GM18507 (cell line): ENCODE measurements at regions not wholly inside any gene's neighbourhood (a gene's known extent, or its start where the extent isn't known, plus 50 kb on each side); places are given as distances from the start of the nearest gene placed in this dataset.

ENCODE experiments used
- DNase-seq: peaks from one replicate; pipeline ENCODE4 v3.0.0; 2011; ENCODE audit warnings: low read depth; ENCODE audit not compliant: insufficient read length; ENCODE audit errors: extremely low spot score
- FAIRE-seq: peaks from 2 replicates; lab custom pipeline; 2011; peaks lifted over from hg19 to GRCh38; lab: Jason Lieb, UNC

DNA sequence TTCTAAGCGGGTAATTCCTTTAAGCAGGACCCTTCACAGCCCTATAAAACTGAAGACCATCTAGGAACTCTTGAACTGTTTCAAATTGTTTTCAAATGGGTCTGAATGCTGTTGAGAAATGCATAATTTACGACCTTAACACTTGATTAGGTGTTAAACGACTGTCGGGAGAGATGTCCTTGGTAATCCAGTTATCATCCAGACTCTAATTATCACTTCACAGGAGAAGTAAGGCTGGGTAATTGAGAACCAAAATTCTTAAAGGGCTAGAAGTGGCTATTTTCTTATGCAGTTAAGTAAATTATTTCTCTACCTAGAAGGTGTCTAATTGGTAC lies 276.7 kb upstream of the TBC1D5 start:
- DNase-seq (no peak), FAIRE-seq (no peak)

DNA sequence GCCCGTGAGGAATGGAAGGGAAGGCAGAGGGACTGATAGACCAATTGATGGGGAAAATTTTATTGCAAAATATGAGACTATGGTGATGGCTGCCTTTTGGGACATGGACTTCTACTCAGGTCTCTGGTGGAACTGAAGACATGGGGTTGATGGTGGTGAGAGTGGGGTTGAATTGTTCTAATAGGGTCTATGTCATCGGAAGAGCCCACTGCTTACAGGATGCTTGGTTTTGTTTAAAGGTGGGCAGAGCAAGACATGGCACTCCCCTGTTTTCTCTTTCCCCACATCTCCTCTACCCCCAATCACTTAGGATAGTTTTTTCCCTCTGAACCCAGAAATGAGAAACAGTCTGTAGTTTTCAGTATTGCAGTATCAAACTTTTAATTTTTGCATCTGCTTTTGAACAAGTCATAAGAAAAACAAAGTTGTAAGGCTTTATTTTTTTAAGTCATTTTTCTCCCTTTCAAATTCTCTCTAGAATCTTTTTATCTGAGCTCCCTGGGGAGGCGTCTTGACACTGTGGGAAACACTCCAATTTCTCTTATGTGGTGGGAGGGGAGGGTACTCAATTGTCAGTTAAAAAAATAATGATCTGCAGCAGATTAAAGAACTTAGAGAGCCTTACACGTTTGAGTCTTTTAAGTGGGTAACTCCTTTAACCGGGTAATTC lies 276.2 kb upstream of the TBC1D5 start:
- DNase-seq (no peak), FAIRE-seq (no peak)

DNA sequence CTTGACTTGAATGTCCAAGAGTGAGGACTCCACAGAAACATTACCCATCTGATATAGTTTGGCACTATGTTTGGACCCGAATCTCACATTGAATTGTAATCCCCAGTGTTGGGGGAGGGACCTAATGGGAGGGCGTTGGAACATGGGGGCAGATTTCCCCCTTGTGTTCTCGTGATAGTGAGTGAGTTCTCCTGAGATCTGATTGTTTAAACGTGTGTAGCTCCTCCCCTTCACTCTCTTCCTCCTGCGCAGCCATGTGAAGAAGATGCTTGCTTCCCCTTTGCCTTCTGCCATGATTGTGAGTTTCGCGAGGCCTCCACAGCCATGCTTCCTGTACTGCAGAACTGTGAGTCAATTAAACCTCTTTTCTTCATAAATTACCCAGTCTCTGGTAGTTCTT lies 273.9 kb upstream of the TBC1D5 start:
- FAIRE-seq (no peak), DNase-seq (no peak)

DNA sequence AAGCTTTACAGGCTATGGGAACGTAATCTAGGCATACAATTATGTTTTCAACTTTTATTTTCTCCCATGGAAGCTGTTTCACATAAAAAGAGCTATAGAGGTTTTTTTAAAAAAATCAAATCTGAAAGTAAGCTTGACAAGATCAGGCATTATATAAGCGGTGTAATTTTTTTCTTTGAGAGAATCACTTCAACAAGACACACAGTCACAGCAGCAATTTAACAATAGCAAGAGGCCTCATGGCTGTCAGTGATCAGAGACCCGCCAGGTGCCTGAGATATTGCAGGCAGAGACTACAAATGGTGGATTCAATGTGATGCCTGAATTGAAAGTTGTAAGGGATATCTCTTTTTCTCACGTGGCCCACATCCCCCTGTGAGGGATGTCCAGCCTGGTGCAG lies 270.5 kb upstream of the TBC1D5 start:
- FAIRE-seq (no peak), DNase-seq (no peak)

DNA sequence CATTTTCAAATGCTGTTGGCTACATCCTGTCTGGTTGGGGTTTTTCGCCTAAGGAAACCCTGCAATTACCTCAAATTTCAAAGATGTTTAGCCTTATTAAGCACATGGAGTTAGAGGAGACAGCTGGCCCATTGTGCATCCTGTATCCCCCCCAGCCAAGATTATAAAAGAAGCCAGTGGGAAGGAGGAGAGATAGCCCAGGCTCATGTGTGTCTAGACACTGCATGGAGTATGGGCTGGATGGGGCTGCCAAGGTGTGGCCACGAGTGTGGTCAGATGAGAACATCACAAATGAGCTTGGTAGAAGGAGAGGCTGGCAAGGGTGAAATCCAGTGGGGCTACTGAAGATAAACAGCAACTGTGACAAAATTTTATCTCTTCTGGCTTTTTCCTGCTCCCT lies 270.0 kb upstream of the TBC1D5 start:
- FAIRE-seq (no peak), DNase-seq (no peak)

DNA sequence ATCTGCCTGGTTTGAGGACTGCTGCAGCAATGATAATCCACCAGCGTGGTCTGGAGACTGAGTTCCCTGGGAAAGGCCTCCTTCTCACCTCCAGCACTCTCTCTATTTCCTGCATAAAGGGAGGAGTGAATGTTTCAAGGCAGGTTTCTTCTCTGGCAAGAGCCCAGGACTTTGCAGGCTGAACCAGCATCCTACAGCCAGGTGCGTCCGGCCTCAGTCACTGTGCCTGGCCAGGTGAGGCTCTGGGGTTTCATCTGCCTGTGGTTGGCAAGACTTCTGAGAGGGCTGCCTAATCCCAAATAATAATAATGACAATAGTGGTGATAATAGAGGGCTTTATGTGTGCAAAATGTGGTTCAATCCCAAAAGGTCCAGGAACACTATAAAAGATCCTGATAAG lies 269.0 kb upstream of the TBC1D5 start:
- FAIRE-seq (no peak), DNase-seq (no peak)

DNA sequence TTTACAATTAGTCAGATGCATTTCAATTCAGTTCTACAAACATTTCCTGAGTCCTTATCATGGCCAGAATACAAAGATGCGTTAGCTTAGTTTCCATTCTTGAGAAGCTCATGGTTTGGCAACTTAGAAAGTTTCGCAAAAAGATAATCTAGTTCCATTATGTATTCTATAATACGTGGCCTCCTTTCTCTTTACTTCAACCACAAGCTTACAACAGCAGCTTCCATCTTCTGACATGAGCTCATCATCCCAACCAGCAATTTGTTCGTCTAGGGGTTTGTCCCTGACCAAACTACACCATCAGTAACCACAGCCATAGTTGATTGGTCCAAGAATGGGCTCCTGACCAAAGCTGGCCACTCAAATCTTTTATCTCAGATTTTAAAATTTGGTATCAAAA lies 267.6 kb upstream of the TBC1D5 start:
- no peak for FAIRE-seq
- no peak for DNase-seq

DNA sequence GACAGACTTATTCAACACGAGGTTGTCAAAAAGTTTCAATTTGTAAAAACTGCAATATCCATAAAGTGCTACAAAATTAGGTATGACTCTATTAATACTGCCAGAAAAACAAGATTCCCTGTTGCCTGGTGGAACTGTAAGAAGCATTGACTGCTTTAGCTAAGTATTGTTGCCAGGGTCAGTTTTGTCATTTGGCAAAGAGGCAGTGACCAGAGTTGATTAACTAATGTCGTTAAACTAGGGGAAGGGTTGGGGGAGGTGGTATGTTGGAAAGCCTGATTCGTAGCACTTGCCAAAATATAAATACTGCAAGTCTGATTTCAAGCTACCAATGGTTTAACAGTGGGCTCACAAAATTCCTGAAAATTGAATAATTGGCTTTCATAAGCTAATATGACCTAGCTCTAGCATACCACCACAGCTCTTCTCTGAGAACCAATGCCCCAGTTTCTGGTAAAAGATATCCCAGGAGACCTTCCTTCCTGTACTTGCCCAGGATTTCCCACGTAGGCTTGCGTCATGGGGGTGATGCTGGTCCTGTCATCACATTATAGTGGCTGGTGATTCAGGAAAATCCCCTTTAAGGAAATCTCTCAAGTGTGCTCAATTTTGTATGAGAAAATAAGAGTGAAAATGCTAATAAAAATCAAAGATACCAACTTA lies 266.4 kb upstream of the TBC1D5 start:
- FAIRE-seq (no peak), DNase-seq (no peak)

DNA sequence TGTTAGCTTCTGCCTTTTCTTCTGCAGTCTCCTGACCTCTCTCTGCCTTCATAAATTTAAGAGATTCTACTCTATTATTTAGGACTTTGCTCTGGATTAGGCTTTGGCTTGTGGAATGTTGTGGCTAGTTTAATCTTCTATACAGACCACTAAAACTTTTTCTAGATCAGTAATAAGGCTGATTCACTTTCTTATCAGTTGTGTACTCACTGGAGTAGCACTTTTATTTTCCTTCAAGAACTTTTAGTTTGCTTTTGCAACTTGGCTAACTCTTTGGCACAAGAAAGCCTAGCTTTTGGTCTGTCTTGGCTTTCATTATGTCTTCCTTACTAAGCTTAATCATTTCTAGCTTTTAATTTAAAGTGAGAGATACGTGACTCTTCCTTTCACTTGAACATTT lies 265.5 kb upstream of the TBC1D5 start:
- FAIRE-seq (no peak), DNase-seq (no peak)

DNA sequence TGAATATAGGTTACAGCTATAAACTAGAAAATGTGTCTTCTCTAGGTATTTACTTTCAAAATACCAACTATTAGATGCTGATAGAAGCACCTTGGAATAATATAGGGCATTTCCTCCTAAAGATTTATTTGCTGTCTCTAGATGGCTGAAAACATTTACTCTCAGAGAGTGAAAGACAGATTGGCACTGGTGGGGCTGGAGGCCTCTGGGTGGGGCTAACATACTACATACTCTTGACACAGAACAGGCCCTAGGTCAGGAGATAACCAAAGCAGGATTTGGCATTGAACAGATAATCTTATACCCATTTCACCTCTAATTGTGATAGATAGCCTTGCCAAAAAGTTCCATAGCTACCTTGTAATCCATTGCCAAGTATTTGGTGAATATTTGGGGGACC lies 253.3 kb upstream of the TBC1D5 start:
- FAIRE-seq (no peak), DNase-seq (no peak)

DNA sequence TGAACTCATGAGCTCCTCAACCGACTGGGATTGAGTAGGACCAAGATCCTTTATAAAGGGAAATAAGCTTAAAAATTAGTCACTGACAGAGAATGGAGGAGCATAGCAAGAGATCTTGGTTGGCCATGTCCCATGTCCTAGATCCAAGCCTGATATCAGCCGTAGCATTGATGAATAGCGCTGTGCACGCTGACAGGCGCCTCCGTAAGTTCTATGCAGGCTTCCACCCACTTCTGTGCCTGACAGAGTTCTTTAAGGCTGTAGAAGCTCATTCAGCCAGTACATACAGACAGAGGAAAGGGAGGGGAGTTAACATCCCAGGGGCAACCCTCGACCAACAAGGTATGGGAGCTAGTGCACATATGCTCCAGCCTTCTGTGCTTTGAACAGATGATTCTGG lies 251.7 kb upstream of the TBC1D5 start:
- no peak for FAIRE-seq
- DNase-seq: no peak

DNA sequence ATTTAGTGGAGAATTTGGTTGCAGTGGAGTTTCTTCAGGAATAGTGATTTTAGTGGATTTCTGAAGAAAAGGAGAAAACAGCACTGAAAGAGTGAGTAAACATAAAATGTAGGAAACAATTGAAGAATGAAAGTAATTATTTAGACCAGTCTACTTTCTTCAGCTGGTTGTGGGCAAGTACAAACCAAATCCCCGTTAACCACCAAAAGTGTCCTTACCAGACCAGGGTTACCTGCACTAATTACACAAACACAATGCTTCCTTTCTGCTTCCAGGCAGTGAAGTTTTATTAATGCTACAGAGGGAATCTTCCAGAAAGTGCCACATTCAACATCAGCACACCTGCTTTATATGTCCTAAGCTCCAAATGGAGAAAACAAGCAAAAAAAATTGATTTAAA lies 248.0 kb upstream of the TBC1D5 start:
- no peak for FAIRE-seq
- DNase-seq: no peak

DNA sequence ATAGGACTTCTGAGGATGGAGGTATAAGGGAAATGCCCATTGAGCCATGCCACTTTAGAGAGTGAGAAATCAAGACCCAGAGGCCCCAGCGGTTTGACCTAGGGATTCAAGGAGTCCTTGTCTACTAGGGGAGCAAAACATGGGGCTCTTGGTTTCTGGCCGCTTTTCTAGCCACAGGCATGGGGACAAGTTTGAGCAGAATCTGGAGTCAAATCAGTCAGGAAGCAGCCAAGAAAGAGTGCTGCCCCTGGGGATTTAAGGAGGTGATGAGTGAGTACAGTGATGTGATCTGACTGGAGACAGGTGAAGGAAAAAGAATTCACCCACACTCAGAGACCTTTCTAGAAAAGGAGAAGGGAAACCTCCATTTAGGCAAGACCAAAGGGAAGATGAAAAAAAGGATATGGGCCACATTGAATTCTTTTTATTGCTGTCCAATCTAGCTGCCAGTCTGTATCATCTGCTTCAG lies 244.0 kb upstream of the TBC1D5 start:
- FAIRE-seq (no peak), DNase-seq (no peak)

DNA sequence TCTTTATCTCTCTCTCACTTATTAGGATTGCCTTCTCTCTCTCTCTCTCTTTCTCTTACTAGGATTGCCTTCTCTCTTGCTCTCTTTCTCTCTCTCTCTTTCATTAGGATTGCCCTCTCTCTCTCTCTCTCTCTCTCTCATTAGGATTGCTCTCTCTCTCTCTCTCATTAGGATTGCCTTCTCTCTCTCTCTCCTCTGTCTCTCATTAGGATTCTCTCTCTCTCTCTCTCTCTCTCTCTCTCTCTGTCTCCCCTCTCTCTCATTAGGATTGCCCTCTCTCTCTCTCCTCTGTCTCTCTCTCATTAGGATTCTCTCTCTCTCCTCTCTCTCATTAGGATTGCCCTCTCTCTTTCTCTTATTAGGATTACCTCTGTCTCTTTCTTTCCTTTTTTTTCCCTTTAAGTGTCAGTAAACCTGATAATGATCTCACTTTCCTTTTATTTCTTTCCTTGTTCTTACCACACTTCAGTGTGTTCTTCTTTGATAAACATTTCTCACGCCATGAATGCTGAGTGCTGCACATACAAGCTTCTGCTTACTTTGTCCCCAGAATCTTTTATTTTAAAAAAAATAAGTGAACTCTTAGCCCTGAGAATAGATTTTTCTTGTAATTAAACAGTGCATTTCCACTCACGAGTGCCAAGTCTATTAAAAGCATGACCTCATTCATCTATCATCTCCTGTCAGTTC lies 243.4 kb upstream of the TBC1D5 start:
- no peak for FAIRE-seq

DNA sequence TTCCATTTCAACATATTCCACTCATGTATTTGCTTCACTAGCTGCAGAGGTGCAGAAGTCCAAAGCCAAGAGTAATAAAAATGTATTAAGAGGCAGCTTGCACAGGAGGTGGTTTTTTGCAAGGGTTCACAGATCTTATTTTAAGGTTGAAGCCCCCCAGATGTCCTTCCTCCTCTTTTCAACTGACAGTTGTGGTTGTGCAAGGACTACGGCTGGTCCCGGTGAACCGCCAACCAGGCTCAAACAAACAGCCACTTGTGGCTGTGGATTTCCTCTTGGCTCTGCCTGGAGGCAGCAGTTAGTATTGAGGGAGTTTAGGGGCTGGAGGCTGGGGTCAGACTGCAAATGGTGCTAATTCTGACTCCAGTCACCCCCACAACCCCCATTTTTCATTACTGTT lies 240.7 kb upstream of the TBC1D5 start:
- FAIRE-seq: no peak
- no peak for DNase-seq

More for the DNA sequence above, 243.4 kb upstream of the TBC1D5 start:
- no peak for DNase-seq

DNA sequence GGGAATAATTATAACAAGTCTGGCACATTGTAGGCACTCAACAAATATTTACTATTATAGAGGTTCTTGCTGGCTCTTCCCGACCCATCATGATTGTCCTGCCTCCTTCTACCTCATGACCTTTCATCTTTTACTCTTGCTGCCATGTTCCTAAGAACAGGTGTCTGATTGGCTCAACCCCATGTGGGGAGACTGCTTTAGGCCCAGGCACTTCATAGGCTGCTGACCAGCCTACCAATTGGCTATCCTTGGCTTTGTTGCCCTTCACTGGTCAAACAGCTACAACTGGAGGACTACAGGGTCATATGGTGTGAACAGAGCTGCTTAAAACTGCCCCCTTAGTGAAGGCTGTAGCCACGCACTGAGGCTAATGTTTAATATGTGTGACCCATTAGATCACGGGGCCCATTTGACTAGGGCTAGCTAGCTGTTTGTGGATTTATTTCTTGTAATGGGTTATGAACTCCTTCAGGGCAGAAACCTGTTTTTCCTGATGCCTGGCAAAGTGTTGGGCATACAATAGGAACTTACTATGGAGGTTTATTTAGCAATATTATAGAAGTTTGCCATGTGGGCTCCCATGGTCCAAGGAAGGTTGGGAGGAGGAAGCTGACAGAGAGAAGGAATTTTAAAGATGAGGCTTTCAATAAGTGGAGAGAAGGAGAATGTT lies 239.9 kb upstream of the TBC1D5 start:
- no peak for DNase-seq
- no peak for FAIRE-seq

DNA sequence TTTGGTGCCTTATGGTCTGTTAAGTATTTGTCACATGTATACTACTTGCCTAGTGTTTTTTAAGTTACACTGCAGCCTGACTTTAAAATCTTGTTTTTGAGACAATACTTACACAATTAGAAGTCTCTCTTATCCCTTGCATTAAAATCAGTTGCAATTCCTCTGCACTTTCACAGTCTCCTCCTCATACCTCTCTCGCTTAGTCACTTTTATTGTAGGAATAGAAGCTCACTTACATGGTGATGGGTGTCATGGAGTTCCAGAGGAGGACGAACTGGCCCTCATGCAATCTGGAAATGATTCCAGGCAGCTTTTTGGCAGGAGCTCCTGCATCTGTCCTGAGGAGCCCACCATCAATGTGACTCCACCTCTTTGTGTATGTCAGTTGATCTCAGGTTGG lies 238.4 kb upstream of the TBC1D5 start:
- FAIRE-seq (no peak), DNase-seq (no peak)

DNA sequence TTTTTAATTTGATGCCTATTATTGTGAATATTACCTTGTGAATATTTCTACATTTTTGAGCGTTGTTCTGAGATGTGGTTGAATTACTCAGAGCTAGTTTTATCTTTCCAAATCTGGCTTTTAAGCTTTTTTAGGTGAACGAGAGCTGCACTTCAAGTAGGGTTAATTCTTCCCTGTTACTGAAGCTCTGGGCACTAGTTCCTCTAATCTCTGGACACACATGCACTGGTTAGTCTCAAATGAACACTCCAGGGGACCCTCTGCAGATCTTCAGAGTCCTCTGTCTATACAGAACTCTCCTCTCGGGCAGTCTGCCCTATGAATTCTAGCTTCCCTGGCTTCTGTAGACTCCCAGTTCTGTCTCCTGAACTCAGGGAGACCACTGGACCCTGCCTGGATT lies 237.5 kb upstream of the TBC1D5 start:
- DNase-seq (no peak), FAIRE-seq (no peak)

DNA sequence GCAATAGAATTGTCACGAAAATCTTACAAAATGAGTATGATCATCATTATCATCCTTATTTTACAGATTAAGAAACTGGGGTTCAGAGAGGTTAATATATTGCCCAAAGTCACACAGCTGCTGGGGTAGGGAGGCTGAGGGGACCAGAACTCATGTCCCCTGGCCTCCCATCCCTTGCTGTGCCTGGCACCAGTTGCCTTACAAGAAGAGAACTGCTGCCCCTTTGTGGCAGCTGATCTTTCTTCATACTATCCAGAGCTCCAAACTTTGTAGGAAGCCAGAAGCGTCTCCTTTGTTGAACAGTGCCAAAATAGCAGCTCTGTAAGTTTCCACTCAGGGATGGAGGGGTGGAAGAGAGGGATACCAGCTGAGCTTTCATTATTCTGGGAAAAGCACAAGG lies 236.8 kb upstream of the TBC1D5 start:
- DNase-seq (no peak), FAIRE-seq (no peak)

DNA sequence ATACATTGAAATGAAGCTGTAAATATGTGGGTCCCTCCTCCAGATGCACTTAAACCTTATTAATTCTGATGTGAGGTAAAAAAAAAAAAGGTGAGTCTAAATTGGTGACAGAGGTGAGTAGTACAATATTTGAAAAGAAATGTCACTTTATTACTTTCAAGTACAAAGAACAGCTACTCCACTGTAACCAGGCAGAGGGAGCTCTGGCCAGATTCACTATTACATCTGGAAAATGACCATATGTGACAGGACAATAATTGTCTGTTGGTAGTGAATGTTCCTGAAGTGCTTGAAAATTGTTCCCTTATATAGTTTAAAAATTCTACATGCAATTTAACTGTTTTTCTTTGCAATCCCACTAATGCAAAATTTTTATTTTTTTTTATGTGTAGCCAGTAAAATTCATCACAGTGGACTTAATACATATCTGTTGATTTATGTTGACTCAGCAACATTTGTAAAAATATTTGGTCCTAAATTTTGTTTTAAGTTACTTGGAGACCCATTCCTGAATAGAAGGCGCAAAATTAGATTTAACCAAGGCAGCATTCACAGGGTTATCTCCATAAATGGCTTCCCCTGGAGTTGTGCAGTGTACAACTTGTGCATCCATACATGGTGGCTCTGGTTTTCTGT lies 231.9 kb upstream of the TBC1D5 start:
- no peak for FAIRE-seq
- no peak for DNase-seq
